CD14-positive monocyte (primary cell): ENCODE measurements at regions not wholly inside any gene's neighbourhood (a gene's known extent, or its start where the extent isn't known, plus 50 kb on each side); places are given as distances from the start of the nearest gene placed in this dataset.
"Not testable (repeated sequence)": the region's sequence is repeated elsewhere in the genome, so short reads cannot be mapped to it uniquely, and the experiment has no call there.

Experiments
- DNase-seq, 3 donors: peaks; one replicate each; pipeline ENCODE4 v3.0.0-alpha.2; 2011 to 2022
- H2AFZ ChIP-seq: 2 replicates; pipeline ENCODE4 v1.6.0; 2012; ENCODE audit warnings: mild to moderate bottlenecking, low read depth, low read length, inconsistent platforms; ENCODE audit not compliant: insufficient read depth, poor library complexity, severe bottlenecking
- H3K27ac ChIP-seq, 2 donors: 1 replicate in 1 of 2; 2 replicates in 1 of 2; pipeline ENCODE4 v1.5.1; 2012 to 2013; ENCODE audit warnings: low read length in 2 of 2, control low read depth in 1 of 2, inconsistent platforms in 1 of 2, low read depth in 1 of 2, mild to moderate bottlenecking in 1 of 2
- H3K27me3 ChIP-seq, 2 donors: one replicate each; pipeline versions ENCODE4 v1.6.0 to v1.6.1; 2011 to 2013; ENCODE audit warnings: low read length in 2 of 2; ENCODE audit not compliant: control insufficient read depth in 2 of 2, insufficient read depth in 2 of 2
- H3K36me3 ChIP-seq, 2 donors: replicated peaks in 1 of 2; 1 replicate in 1 of 2; 2 replicates in 1 of 2; pipeline versions ENCODE4 v1.5.1 to v1.6.1; 2012 to 2013; ENCODE audit warnings: low read length in 2 of 2, control low read depth in 1 of 2, inconsistent platforms in 1 of 2, mild to moderate bottlenecking in 1 of 2; ENCODE audit not compliant: insufficient read depth in 2 of 2, control insufficient read depth in 1 of 2
- H3K4me1 ChIP-seq, 2 donors: 1 replicate in 1 of 2; 2 replicates in 1 of 2; pipeline versions ENCODE4 v1.5.1 to v1.6.1; 2012 to 2013; ENCODE audit warnings: low read length in 2 of 2, control low read depth in 1 of 2, inconsistent platforms in 1 of 2, mild to moderate bottlenecking in 1 of 2, moderate library complexity in 1 of 2; ENCODE audit not compliant: insufficient read depth in 2 of 2, control insufficient read depth in 1 of 2
- H3K4me2 ChIP-seq: replicated peaks from 2 replicates; pipeline ENCODE3; 2012; ENCODE audit warnings: low read length, moderate library complexity, mild to moderate bottlenecking; ENCODE audit not compliant: poor library complexity, severe bottlenecking; ENCODE audit errors: extremely low read depth
- H3K4me3 ChIP-seq, 3 experiments: fragments of 200-600 bp in 1 of 3; sonication (generic) in 1 of 3; replicated peaks in 1 of 3; 1 replicate in 2 of 3; 2 replicates in 1 of 3; pipeline ENCODE4 v1.5.1; 2011 to 2013; ENCODE audit warnings: low read length in 3 of 3, mild to moderate bottlenecking in 3 of 3, control low read depth in 2 of 3, low read depth in 2 of 3, inconsistent platforms in 1 of 3, moderate library complexity in 1 of 3
- H3K79me2 ChIP-seq: 2 replicates; pipeline ENCODE4 v1.6.0; 2012; ENCODE audit warnings: mild to moderate bottlenecking, control low read depth, inconsistent platforms, low read length, moderate library complexity; ENCODE audit not compliant: insufficient read depth
- H3K9ac ChIP-seq: 2 replicates; pipeline ENCODE4 v1.6.0; 2017; ENCODE audit warnings: low read length, mild to moderate bottlenecking; ENCODE audit not compliant: insufficient read depth, poor library complexity, severe bottlenecking
- H3K9me3 ChIP-seq, 2 donors: replicated peaks in 1 of 2; 1 replicate in 1 of 2; 2 replicates in 1 of 2; pipeline versions ENCODE4 v1.5.1 to v1.6.1; 2012 to 2013; ENCODE audit warnings: low read length in 2 of 2, control low read depth in 1 of 2; ENCODE audit not compliant: control insufficient read depth in 1 of 2, insufficient read depth in 1 of 2
- H4K20me1 ChIP-seq: 2 replicates; pipeline ENCODE4 v1.6.0; 2012; ENCODE audit warnings: mild to moderate bottlenecking, low read length, control low read depth, moderate library complexity; ENCODE audit not compliant: insufficient read depth
- H3K27ac Mint-ChIP-seq, 7 donors: one replicate each; pipeline ENCODE4 v1.8.0; 2020; ENCODE audit warnings: mild to moderate bottlenecking in 7 of 7, mixed read lengths in 7 of 7, moderate library complexity in 6 of 7, inconsistent platforms in 2 of 7
- H3K27me3 Mint-ChIP-seq, 3 donors: one replicate each; pipeline ENCODE4 v1.8.0; 2021 to 2022; ENCODE audit warnings: low read depth in 3 of 3, mild to moderate bottlenecking in 3 of 3, mixed read lengths in 3 of 3, moderate library complexity in 3 of 3, inconsistent platforms in 1 of 3
- H3K36me3 Mint-ChIP-seq, 2 donors: one replicate each; pipeline ENCODE4 v1.8.0; 2020; ENCODE audit warnings: mixed read lengths in 2 of 2, inconsistent platforms in 1 of 2, mild to moderate bottlenecking in 1 of 2
- H3K4me1 Mint-ChIP-seq: one replicate; pipeline ENCODE4 v1.8.0; 2020; ENCODE audit warnings: mild to moderate bottlenecking, mixed read lengths
- H3K4me3 Mint-ChIP-seq, 2 donors: one replicate each; pipeline ENCODE4 v1.8.0; 2020; ENCODE audit warnings: mild to moderate bottlenecking in 2 of 2, mixed read lengths in 2 of 2, moderate library complexity in 1 of 2
- H3K9me3 Mint-ChIP-seq, 7 donors: one replicate each; pipeline ENCODE4 v1.8.0; 2020 to 2022; ENCODE audit warnings: mixed read lengths in 7 of 7, mild to moderate bottlenecking in 6 of 7, moderate library complexity in 6 of 7, inconsistent platforms in 2 of 7
- CTCF ChIP-seq: fragments of 200-600 bp; IDR thresholded peaks from one replicate; pipeline ENCODE4 v1.8.0; 2022; ENCODE audit warnings: antibody characterized with exemption, mild to moderate bottlenecking
- WGBS: methylation state at CpG from one replicate; pipeline ENCODE4 v1.1.5; 2013; ENCODE audit warnings: missing lambda C conversion rate; ENCODE audit not compliant: insufficient coverage; 5-methylcytosine and 5-hydroxymethylcytosine counted together
- intact Hi-C, 2 donors: fragments of 100-400 bp; cut with micrococcal nuclease; formaldehyde crosslinking; loops; one replicate each; pipeline versions ENCODE4 v1.15.0 to v1.15.1; 2023

- Histone ChIP-seq H3K36me3 (no peaks in the 10 kb centered on the region), H3K4me3 (no peak overlapping the region), H3K4me1 (no peaks in the 10 kb centered on the region), H3K79me2 (no peaks in the 10 kb centered on the region), H3K4me2 (no peak overlapping the region), H3K9ac (no peak overlapping the region), H3K9me3 (peaks cover 0 to 13% of the 10 kb centered on the region in 2 donors), H3K27me3 (no peaks in the 10 kb centered on the region), H4K20me1 (no peaks in the 10 kb centered on the region), H3K27ac (no peak overlapping the region), H2AFZ (no peak overlapping the region)
- Mint-ChIP-seq H3K27me3 (peaks cover 0 to 3% (median 0%) of the 10 kb centered on the region in 3 donors), H3K27ac (no peak overlapping the region), H3K36me3 (no peaks in the 10 kb centered on the region), H3K9me3 (peaks cover 5 to 43% (median 19%) of the 10 kb centered on the region in 7 donors), H3K4me1 (no peaks in the 10 kb centered on the region), H3K4me3 (no peak overlapping the region)
- 77% methylated on average over 6 of the region's 14 CpGs for WGBS
- intact Hi-C loops: no loop called here
- no peak for TF ChIP-seq CTCF
- DNase-seq: no peak
Observed at GRCh38 chr13:22940736-22941135, 240.0 kb upstream of the SGCG start.

GRCh38 chr13:22941495-22941894, 239.3 kb upstream of the SGCG start:
- H3K27ac ChIP-seq, H4K20me1 ChIP-seq, intact Hi-C loops, H3K36me3 Mint-ChIP-seq, H3K4me3 ChIP-seq, H3K9ac ChIP-seq, H3K27me3 Mint-ChIP-seq, H3K79me2 ChIP-seq, H3K4me1 ChIP-seq, H3K4me3 Mint-ChIP-seq, H3K36me3 ChIP-seq, H2AFZ ChIP-seq, DNase-seq, H3K27me3 ChIP-seq, H3K27ac Mint-ChIP-seq, H3K4me2 ChIP-seq, H3K4me1 Mint-ChIP-seq: not testable (repeated sequence)
- 88% methylated on average over 5 of the region's 8 CpGs for WGBS
- H3K9me3 ChIP-seq: peaks cover 0 to 13% of the 10 kb centered on the region in 2 donors
- H3K9me3 Mint-ChIP-seq: peaks cover 5 to 38% (median 19%) of the 10 kb centered on the region in 7 donors

DNA sequence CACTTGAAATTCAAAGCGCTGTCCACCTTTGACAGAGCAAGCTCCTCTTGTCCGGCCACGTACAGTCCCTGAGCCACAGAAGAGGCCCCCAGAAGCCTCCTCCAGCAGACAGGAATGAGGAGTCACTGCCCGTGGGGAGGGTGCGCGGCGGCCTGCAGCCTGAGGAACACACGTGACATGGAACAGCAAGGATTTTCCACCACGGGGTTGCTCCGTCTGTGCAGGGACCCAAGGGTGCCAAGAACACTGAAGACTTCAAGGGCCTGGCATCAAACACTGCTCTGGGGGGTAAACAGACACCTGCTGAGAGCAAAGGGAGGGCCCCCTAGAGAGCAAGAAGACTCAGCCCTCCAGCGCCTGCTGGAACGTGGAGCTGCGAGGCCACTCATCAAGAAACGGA, 237.9 kb upstream of the SGCG start:
- H3K4me2 ChIP-seq, H4K20me1 ChIP-seq, H3K27ac Mint-ChIP-seq, H3K9ac ChIP-seq, H3K4me1 Mint-ChIP-seq, intact Hi-C loops, H3K4me3 Mint-ChIP-seq, DNase-seq, H3K27ac ChIP-seq, H3K36me3 ChIP-seq, H3K27me3 Mint-ChIP-seq, H3K27me3 ChIP-seq, H3K36me3 Mint-ChIP-seq, H2AFZ ChIP-seq, H3K79me2 ChIP-seq, H3K4me1 ChIP-seq, H3K4me3 ChIP-seq: not testable (repeated sequence)
- H3K9me3 Mint-ChIP-seq: peaks cover 4 to 38% (median 19%) of the 10 kb centered on the region in 7 donors
- WGBS: 94% methylated on average over 11 of the region's 14 CpGs
- peaks cover 0 to 13% of the 10 kb centered on the region in 2 donors for H3K9me3 ChIP-seq
